ENCODE measurements at regions not wholly inside any gene's neighbourhood (a gene's known extent, or its start where the extent isn't known, plus 50 kb on each side); places are given as distances from the start of the nearest gene placed in this dataset.
A peak's percentile ranks its signal among the peaks of the same experiment; 100 is the strongest.

DNA sequence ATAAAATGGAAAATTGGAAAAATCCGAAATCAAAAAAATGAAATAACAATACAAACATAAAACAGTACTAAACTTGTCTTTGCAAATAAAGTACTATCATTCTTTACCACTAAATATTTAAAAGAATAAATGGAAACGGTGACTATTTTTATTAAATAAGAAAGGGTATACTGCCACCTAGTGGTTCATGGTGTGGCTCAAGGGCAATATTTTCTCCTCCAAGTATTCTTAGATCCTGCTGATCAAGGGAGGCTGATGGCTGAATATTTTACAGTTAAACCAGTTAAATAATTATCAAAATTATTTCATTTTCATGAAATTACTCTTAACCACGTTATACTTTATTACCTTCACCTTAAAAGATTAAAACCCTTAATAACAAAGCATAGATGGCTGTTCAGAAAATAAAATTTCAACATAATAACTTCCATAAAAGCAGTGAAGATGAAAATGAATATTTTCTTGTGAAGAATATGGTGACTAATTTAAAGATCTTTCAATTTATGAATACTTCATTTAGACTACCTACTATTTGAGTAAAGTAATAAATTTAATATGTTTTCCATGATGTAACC lies 1793.9 kb downstream of the NCAM2 start:
- Histone ChIP-seq H3K9ac (ENCODE audit: insufficient read depth in 1 of 2, low read length in 2 of 2) (no peak overlapping the region), H3K9me3 (ENCODE audit: control insufficient read depth in 4 of 4, insufficient read depth in 3 of 4, low read length in 3 of 4) (no peaks in the 10 kb centered on the region), H3K27ac (ENCODE audit: low read depth in 1 of 2, low read length in 1 of 2) (no peak overlapping the region), H3K27me3 (ENCODE audit: control insufficient read depth in 3 of 3, insufficient read depth in 3 of 3, low read length in 2 of 3) (no peaks in the 10 kb centered on the region), H3K4me3 (no peak overlapping the region), H3K36me3 (ENCODE audit: control insufficient read depth in 4 of 4, insufficient read depth in 4 of 4, low read length in 4 of 4) (no peaks in the 10 kb centered on the region), H3K4me1 (ENCODE audit: control insufficient read depth in 5 of 5, insufficient read depth in 5 of 5, low read length in 5 of 5) (no peaks in the 10 kb centered on the region)
- ATAC-seq (ENCODE audit: insufficient read depth, low FRiP score): no peak
- 1% methylated on average over 3 of the region's 3 CpGs for WGBS, 2 donors
- peak; percentile 26 to 71 (median 68) for DNase-seq
- TF ChIP-seq, protein P1, sequence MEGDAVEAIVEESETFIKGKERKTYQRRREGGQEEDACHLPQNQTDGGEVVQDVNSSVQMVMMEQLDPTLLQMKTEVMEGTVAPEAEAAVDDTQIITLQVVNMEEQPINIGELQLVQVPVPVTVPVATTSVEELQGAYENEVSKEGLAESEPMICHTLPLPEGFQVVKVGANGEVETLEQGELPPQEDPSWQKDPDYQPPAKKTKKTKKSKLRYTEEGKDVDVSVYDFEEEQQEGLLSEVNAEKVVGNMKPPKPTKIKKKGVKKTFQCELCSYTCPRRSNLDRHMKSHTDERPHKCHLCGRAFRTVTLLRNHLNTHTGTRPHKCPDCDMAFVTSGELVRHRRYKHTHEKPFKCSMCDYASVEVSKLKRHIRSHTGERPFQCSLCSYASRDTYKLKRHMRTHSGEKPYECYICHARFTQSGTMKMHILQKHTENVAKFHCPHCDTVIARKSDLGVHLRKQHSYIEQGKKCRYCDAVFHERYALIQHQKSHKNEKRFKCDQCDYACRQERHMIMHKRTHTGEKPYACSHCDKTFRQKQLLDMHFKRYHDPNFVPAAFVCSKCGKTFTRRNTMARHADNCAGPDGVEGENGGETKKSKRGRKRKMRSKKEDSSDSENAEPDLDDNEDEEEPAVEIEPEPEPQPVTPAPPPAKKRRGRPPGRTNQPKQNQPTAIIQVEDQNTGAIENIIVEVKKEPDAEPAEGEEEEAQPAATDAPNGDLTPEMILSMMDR (IDR thresholded peaks at IDR 0.05; ENCODE audit: control extremely low read depth, extremely low read depth): peak; percentile 42

DNA sequence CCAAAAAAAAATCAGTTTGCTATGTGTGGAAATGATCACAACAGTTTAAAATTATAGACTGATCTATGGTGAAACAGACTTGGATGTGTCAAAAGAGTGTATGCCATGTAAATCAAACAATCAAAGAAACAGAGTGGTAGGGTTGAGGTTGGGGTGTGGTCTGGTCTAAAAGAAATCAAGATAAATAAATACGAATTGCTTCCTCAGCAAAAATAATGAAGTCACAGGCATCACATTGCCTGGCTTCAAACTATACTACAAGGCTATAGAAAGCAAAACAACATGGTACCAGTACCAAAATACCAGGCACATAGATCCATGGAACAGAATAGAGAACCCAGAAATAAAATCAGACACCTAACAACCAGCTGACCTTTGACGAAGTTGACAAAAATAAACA lies 1796.9 kb downstream of the NCAM2 start:
- DNase-seq: no peak
- no peak for ATAC-seq (ENCODE audit: insufficient read depth, low FRiP score)
- WGBS, 2 donors: 76 to 86% methylated on average over 2 of the region's 2 CpGs
- TF ChIP-seq, protein P1 (IDR thresholded peaks at IDR 0.05; ENCODE audit: control extremely low read depth, extremely low read depth): no peak
- H3K9ac ChIP-seq (ENCODE audit: insufficient read depth in 1 of 2, low read length in 2 of 2): no peak overlapping the region
- H3K4me1 ChIP-seq (ENCODE audit: control insufficient read depth in 5 of 5, insufficient read depth in 5 of 5, low read length in 5 of 5): no peaks in the 10 kb centered on the region
- no peak overlapping the region for H3K27ac ChIP-seq (ENCODE audit: low read depth in 1 of 2, low read length in 1 of 2)
- H3K27me3 ChIP-seq (ENCODE audit: control insufficient read depth in 3 of 3, insufficient read depth in 3 of 3, low read length in 2 of 3): no peaks in the 10 kb centered on the region
- no peaks in the 10 kb centered on the region for H3K36me3 ChIP-seq (ENCODE audit: control insufficient read depth in 4 of 4, insufficient read depth in 4 of 4, low read length in 4 of 4)
- H3K9me3 ChIP-seq (ENCODE audit: control insufficient read depth in 4 of 4, insufficient read depth in 3 of 4, low read length in 3 of 4): no peaks in the 10 kb centered on the region
- H3K4me3 ChIP-seq: no peak overlapping the region

DNA sequence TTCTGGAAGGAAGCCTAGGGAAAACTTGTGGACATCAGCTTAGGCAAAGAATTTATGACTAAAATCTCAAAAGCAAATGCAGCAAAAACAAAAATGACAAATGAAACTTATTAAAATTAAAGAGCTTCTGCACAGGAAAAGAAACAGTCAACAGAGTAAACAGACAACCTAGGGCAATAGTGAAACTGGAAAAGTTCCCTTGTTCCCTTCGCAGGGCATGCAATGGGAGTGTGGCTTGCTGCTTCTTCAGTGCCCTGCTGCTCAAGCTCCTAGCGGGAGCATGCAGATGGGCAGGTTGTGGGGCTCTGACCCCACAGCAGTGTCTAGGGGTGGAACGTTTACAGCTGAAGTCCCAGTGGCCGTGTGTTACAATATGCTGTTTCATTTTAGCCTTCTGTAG lies 1797.4 kb downstream of the NCAM2 start:
- Histone ChIP-seq H3K4me1 (ENCODE audit: control insufficient read depth in 5 of 5, insufficient read depth in 5 of 5, low read length in 5 of 5) (no peaks in the 10 kb centered on the region), H3K27me3 (ENCODE audit: control insufficient read depth in 3 of 3, insufficient read depth in 3 of 3, low read length in 2 of 3) (no peaks in the 10 kb centered on the region), H3K36me3 (ENCODE audit: control insufficient read depth in 4 of 4, insufficient read depth in 4 of 4, low read length in 4 of 4) (no peaks in the 10 kb centered on the region), H3K9ac (ENCODE audit: insufficient read depth in 1 of 2, low read length in 2 of 2) (no peak overlapping the region), H3K4me3 (no peak overlapping the region), H3K27ac (ENCODE audit: low read depth in 1 of 2, low read length in 1 of 2) (no peak overlapping the region), H3K9me3 (ENCODE audit: control insufficient read depth in 4 of 4, insufficient read depth in 3 of 4, low read length in 3 of 4) (no peaks in the 10 kb centered on the region)
- 52 to 71% methylated on average over 4 of the region's 4 CpGs for WGBS, 2 donors
- ATAC-seq (ENCODE audit: insufficient read depth, low FRiP score) (no peak), DNase-seq (no peak)
- TF ChIP-seq, protein P1 (IDR thresholded peaks at IDR 0.05; ENCODE audit: control extremely low read depth, extremely low read depth): no peak

DNA sequence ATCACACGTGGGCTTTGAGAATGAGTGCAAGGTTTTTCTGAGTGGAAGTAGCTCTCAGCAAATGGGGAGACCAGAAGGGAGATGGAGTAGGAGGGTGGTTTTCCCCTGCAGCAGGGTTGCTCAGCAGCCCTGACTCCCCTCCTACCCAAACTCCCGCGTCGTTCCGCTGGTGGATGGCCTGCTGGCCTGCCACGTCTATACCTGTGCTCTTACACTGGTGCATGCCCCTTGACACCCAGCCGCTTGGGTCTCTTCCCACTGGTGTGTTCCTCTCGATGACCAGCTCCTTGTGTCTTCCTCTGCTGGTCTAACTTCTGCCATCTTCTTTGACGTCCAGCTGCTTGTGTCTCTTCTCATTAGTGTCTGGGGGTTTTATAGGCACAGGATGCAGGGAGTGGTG lies 1797.9 kb downstream of the NCAM2 start:
- ATAC-seq (ENCODE audit: insufficient read depth, low FRiP score) (no peak), DNase-seq (no peak)
- H3K27ac ChIP-seq (ENCODE audit: low read depth in 1 of 2, low read length in 1 of 2): no peak overlapping the region
- no peaks in the 10 kb centered on the region for H3K9me3 ChIP-seq (ENCODE audit: control insufficient read depth in 4 of 4, insufficient read depth in 3 of 4, low read length in 3 of 4)
- 87 to 91% methylated on average over 9 of the region's 9 CpGs for WGBS, 2 donors
- H3K4me1 ChIP-seq (ENCODE audit: control insufficient read depth in 5 of 5, insufficient read depth in 5 of 5, low read length in 5 of 5): no peaks in the 10 kb centered on the region
- TF ChIP-seq, protein P1 (IDR thresholded peaks at IDR 0.05; ENCODE audit: control extremely low read depth, extremely low read depth): no peak
- no peaks in the 10 kb centered on the region for H3K36me3 ChIP-seq (ENCODE audit: control insufficient read depth in 4 of 4, insufficient read depth in 4 of 4, low read length in 4 of 4)
- H3K4me3 ChIP-seq: no peak overlapping the region
- no peaks in the 10 kb centered on the region for H3K27me3 ChIP-seq (ENCODE audit: control insufficient read depth in 3 of 3, insufficient read depth in 3 of 3, low read length in 2 of 3)
- H3K9ac ChIP-seq (ENCODE audit: insufficient read depth in 1 of 2, low read length in 2 of 2): no peak overlapping the region

Measured in lung (tissue), 11 donors.